ENCODE measurements at regions not wholly inside any gene's neighbourhood (a gene's known extent, or its start where the extent isn't known, plus 50 kb on each side); places are given as distances from the start of the nearest gene placed in this dataset.
A peak's percentile ranks its signal among the peaks of the same experiment; 100 is the strongest.
"Not testable (repeated sequence)": the region's sequence is repeated elsewhere in the genome, so short reads cannot be mapped to it uniquely, and the experiment has no call there.

DNA sequence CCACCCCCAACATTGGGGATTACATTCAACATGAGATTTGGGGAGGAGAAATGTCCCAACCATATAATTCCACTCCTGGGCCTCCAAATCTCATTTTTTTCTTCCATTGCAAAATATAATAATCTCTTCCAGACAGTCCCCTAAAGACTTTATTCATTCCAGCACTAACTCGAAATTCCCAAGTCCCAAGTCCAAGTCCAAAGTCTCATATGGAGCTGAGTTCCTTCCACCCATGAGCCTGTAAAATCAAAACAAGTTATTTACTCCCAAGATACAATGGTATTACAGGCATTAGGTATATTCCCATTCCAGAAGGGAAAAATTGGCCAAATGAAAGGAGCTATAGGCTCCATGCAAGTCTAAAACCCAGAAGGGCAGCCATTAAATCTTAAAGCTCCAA is 56.7 kb downstream of the P2RY1 start:
- DNase-seq = no peak

DNA sequence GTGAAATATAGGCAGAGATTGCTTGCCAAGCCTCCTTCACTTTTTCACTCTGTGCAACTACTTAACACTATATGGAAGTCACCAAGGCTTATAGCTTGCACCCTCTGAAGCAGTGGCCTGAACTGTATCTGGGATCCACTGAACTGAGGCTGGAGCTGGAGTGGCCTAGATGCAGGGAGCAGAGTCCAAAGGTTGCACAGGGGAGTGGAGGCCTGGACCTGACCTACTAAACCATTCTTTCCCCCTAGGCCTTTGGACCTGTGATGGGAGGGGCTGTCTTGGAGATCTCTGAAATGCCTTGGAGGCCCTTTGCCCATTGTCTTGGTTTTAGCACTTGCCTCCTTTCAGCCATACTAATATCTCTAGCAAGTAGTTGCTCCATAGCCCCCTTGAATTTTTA is 57.5 kb downstream of the P2RY1 start:
- no peak for DNase-seq

DNA sequence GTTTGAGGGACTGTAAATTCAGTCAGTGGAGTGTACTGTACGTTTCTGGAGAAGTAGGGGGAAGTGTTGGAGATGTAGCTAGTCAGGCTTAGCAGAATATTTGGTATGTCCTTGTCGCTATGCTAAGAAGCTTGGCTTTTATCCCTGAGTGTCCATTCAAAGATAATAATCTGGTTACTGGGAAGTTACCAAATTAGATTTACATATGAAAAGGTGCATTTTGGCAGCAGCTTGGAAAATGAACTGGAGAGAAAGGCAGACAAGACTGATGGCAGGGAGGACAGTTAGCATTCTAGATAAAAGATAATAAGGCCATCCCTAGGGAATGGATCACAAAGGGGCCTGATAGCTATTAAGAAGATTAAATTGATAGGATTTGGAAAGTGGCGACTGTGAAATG is 58.7 kb downstream of the P2RY1 start:
- no peak for DNase-seq

DNA sequence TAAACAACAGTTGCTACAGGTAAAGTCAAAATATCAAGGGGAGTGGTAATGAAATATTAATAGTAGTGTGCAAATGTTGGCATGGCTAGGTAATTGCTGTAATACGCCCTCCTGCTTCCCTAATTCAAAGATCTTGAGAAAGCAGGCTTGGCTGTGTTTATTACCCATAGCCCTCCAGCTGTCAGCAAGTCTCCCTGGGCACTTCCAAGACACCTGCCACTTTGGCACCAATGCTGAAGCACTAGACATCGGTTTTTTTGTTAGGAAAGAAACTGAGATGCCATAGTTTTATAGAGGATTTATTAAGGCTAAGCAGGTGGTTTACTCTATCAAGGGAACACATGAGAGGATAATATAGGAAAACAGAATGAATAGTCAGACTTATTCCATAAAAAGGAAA is 64.4 kb downstream of the P2RY1 start:
- DNase-seq = no peak

DNA sequence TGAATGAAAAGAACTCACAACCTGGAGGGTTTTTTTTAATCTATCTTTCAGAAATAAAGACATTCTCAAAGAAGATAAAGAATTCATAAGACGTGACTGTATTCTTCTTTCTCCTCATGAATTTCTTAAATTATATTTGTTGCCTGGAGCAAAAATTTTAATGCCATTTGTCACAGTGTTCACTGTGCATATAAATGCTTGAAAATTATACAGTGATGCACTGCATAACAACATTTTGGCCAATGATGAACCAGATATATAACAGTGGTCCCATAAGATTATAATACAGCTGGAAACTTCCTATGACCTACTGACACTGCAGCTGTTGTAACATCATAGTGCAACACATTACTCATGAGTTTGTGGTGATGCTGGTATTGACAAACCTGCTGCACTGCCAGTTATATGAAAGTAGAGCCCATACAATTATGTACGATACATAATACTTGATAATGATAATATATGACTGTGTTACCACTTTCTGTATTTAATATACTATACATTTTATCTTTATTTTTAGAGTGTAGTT is 67.3 kb downstream of the P2RY1 start:
- peak; percentile 71 for DNase-seq

DNA sequence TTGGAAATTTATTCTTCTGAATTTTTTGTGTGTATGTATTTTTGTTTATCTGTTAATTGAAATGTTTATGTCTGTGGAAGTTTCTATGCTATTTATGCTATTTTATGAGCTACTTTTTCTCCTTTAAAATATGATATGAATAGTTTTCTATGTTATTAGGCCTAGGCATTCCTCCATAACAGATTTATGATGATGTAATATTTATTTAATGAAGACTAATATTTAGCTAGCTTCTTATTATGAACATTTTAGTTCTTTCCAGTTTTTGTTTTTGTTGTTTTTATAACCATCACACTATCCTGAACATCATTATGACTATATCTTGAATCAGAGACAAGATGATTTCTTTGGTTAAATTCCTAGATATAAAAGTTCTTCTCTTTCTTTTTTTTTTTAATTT is 70.7 kb downstream of the P2RY1 start:
- DNase-seq = no peak

DNA sequence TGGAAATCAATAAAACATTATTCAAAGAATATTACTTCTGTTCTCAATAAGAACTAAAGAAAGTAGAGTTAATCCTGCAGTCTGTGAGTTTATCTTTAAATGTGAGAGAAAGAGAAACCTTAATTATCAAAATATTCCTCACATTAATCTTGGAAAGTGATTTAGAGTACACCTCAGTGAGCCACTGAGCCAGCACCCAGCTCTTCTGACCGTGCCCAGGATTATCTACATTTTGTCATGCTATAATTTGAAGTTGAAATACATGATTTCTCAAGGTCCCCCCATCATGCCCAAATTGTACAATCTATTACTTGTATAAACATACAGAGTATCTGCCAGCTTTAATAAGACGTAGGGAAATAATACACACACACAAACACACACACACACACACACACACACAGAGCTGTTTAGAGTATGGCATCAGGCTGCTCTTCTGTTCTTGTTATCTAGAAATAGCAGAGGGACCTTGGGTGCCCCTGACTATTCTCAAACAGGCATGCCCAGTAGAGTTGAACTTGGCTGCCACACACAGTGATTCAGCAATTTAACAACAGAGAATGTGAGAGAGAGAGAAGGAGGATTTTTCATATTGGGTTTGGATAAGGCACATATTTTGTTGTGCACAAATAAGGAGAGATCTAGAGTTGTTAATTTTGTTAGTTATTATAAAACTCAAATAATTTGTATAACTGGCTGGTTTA is 74.4 kb downstream of the P2RY1 start:
- no peak for DNase-seq

DNA sequence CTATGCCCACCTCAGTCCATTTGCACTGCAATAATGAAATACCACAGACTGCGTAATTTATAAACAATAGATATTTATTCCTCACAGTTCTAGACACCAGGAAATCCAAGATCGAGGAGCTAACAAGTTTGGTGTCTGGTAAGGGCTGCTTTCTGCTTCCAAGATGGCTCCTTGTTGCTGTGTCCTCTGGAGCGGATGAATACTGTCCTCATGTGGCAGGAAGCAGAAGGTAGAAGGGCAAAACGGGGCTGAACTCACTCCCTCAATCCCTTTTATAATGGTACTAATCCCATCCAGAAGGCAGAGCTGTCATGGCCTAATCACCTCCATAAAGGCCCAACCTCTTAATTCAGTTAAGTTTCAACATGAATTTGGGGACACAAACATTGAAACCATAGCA is 75.3 kb downstream of the P2RY1 start:
- no peak for DNase-seq

DNA sequence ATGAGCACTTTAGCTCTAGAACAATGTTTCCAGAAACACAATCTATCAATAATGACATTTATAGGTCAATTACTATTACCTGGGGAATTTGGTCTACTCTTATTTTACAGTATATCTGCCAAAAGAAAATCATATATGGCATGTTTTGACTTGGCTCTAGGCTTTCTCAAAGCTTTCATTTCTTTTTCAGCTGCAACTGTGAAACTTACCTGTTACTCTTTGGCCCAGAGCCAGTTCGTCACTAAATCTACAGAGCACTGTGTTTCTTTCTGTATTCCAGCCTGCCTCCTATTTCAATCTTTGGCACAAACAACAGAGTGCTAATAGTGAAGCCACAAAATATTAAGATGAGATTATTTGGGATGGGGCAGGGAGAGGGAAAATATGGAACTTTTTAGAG is 76.0 kb downstream of the P2RY1 start:
- DNase-seq = no peak

DNA sequence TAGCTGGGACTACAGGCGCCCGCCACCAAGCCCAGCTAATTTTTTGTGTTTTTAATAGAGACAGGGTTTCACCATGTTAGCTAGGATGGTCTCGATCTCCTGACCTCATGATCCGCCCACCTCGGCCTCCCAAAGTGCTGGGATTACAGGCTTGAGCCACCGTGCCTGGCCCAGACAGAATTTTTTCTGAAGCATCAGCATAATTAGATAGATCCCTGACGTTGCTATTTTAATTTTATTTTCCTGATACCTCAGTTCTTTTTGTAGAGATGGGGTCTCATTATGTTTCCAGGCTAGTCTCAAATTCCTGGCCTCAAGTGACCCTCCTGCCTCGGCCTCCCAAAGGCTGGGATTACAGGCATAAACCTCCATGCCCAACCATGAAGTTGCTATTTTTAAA is 79.8 kb downstream of the P2RY1 start:
- DNase-seq = not testable (repeated sequence)

DNA sequence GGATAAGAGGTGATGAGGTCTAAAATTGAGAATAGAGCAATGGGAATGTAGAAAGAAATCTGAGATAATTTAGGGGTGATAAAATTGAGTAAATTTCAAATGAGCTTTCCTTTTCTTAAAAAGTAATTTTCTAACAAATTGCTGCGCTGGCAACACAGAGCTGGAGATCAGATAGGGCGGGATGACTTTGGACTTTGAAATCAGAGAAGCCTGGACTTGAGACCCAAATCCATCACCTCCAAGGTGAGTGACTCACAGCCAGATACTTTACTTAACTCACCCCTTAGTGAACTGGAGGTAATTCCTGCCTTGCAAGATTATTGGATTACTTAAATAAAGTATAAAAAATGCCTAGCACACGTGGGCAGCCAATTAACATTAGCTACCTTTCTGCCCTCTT is 80.8 kb downstream of the P2RY1 start:
- no peak for DNase-seq

DNA sequence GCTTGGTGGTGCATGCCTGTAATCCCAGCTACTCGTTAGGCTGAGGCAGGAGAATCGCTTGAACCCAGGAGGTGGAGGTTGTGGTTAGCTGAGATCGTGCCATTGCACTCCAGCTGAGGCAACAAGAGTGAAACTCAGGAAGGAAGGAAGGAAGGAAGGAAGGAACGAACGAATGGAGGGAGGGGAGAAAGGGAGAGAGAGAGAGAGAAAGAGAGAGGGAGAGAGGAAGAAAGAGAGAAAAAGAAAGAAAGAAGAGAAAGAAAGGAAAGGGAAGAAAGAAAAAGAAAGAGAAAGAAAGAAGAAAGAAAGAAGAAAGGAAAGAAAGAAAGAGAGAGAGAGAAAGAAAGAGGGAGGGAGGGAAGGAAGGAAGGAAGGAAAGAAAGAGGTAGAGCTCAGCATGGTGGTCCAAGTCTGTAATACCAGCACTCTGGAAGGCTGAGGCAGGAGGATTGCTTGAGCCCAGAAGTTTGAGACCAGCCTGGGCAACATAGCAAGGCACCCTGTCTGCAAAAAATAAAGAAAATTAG is 81.9 kb downstream of the P2RY1 start:
- DNase-seq = no peak

DNA sequence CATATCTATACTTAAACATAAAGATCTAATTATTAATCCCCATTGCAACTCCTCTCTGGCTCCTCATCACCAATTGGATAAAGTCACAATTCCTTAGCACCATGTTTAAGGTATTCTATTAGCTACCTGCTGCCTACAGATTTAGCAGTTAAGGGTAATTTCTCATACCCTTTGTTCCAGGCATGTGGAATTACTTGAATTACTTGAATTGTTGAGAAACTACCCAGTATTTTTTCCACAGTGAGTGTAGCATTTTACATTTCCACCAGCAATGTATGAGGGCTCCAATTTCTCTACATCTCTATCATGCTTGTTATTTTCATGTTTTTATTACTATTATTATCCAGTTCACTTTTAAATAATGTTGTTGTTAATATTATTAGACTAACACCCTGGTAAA is 86.4 kb downstream of the P2RY1 start:
- DNase-seq = no peak

DNA sequence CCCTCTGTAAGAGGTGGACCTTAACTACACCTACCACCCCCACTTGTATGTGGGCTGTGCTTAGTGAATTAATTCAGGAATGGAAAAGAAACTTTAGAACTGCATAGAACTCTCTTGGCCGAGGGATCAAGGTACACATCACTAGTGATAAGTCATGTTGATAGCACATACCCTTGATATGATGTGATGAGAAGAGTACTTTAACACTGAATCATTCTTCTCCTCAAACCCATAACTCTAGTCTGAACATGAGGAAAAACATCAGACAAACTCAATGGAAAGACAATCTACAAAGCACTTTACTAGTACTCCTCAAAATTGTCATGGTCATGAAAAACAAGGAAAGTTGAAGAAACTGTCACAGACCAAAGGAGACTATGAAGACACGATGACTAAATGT is 87.6 kb downstream of the P2RY1 start:
- peak; percentile 1 for DNase-seq

DNA sequence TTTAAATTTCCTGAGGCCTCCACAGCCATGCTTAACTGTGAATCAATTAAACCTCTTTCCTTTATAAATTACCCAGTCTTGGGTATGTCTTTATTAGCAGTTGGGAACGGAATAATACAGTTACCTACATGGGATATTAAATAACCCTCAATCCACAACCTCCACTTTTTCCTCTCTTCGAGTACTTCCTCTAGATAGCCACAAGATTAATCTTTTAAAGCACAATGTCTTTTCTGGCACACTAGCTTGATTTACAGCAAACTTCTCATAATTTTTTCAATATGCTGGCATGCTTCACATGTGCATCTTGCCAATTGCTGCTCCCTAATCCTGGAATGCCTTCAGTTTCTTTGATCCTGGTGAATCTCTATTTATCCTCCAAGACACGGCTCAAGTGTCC is 92.2 kb downstream of the P2RY1 start:
- DNase-seq = no peak

DNA sequence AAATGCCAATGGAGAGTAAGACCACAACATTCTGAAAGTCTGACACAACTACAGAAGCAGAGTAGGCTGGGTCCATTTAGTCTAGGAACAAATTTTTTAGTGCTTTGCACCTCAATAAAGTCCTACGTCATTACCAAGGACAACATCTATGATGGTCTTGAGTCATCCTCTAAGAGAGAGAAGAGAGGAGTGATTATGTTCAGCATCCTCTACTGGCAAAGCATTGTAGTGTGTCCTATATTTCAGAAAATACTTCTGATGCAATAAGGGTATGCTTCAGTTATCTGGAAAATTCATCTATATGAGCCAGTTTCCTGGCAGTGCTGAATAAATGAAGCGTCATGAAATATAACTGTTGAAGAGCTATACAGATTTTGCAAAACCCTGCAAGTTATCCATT is 95.6 kb downstream of the P2RY1 start:
- DNase-seq = no peak

DNA sequence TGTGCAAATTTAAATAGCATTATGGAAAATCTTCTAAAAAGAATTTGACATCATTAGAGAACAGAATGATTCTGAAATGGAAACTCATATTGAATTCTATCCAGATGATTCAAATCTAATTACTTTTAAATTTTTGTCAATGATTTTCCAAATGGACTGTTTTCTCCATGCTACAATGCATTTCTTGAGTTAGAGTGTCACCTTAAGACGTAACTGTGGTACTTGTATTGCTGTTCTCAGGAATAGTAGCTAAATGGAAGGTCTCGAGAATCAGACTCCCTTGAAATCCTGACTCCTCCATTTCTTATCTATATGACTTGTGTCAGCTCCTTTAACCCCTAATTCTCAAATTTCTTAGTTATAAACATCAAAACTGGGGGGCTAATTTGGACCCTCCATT is 102.3 kb downstream of the P2RY1 start:
- DNase-seq = no peak

DNA sequence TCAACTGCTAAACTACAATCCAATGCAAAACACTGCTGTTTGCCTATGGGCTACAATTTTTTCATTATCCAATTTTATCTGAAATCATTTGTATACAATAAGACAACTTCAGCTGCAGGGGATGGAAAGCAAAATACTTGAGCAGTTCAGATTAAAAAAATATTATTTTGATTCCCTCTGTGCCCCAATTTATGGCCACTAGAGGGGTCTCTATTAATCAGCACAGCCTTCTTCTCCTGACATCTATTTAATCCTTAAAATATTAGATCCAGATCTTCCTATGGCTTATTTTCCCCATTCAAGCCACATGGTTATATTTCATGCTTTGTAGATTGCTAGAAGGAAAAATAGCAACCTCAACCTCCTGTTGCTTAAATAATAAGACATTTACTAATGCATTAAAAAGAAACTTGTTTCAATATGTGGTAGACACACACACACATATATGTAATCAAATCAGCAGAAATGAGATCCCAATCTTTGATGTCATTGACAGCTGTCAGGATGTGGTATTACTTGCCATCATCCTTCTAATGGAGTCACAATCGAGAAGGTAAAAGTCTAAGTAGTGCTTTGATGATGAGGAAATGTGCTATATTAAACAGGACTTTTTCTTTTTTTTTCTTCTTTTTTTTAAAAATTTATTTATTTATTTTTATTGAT is 104.2 kb downstream of the P2RY1 start:
- no peak for DNase-seq

DNA sequence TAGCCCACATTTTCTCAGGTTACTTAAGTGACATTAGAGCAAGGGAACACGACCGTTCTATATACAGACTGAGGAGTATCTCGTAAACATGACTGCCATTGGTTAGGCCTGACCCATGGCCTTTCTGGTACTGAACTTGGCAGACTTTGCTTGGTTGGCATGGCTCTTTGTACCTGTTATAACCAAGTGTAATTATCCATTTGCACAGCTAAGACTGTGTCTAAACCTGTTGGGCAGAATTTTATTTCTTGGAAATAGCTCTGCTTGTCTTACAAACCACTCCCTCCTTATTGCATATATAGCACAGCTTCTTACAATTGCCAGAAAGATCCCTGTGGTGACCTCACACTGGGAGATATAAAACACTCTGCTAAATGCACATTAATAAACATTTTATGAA is 106.9 kb downstream of the P2RY1 start:
- no peak for DNase-seq

DNA sequence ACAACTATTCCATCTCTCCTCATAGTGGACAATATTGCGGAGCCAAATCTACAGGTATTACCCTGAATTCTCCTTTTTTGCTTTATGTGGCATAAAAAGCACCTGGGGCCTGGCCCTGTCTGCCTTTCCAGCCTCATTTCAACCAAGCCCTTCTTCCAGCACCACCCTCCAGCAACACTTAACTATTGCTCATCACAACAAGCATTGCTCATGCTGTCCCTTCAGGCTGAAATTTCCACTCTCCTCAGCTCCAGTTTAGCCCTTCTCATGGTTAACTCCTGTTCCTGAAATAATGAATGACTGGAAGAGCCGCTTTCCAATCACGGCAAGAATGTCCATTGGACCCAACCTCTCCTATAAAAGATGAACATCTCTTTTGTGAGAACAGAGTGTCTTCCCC is 107.4 kb downstream of the P2RY1 start:
- DNase-seq = no peak

DNA sequence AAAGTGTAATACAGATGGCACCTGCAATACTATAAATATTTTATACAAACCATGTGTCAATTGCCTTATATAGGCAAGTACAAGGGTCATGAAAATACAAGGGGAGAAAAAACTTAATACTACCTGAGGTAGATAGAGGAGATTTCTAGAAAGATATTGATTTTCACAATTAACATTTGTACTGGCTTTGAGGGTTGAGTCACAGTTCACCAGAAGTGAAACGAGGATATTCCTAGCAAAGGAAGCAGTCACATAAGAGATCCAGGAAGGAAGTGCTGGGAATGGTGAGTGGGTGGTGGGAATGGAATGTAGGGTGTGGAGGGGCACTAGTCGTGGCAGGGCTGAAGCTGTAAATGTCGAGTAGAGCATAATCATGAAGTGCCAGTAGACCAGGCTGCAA is 108.7 kb downstream of the P2RY1 start:
- no peak for DNase-seq

DNA sequence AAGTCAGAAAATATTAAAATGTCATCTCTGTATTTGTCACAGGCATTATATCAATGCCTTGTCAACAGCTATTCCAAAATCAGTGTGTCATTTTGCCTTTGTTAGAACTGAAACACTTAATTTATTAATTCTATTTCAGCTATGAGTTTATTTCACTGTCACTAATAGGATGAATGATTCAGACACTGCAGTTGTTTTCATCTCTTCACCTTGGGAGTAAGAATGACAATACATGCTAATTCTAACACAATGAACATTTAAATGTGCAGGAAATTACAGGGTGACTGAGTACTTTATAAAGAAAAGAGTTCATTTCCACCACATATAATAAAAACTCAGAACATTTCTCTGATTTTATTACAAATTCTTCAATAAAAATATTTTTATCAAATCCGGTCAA is 109.7 kb downstream of the P2RY1 start:
- DNase-seq = no peak

DNA sequence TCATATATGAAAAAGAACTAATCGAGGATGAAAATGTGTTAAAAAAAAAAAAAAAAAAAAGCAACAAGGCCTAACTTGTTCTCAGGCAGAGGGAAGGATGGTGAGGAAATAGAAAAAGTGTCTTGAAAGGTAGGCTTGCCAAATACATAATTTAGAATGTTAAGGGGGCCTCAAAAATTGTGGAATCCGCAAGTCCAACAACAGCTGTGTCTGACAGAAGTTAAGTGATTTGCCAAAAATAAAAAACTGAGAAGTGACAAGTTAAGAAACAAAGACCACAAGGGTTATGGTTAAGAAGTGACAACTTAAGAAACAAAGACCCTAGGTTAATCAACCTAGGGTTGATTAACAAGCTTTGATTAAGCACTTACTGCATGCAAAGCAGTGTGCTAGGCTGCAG is 110.6 kb downstream of the P2RY1 start:
- no peak for DNase-seq

DNA sequence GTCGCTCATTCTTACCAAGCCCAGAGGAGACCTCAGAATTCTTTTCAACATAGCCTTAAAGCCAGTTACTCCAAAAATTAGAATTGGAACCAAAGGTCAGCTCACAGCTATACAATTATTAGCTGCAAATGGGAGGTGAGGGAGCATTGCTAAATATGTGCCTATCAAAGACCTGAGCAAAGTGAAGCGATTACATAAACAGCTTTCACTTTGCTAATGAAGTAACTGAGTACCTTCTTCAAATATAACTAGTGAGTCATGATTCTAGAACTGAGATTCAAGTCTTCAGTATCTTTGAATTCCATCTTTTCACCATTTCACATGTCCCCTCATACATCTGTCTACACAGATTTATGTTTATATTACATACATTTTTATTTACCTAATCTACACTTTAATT is 122.6 kb downstream of the P2RY1 start:
- DNase-seq = no peak

DNA sequence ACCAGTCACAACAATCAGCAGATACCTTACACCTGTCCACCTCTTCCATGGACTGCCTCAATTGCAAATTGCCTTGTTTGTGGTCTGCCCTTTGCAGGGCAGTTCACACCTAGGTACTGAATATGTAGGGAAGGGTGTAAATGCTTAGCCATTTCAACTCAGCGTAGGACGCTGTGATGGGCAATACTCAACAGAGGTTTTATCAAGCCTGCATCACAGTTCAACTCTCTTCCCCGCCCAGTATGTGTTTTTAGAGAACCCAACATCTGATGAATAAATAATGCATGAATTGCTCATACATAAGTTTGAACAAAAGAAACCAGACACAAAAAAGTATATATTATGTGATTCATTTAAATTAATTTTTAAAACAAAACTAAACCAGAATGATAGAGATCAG is 124.4 kb downstream of the P2RY1 start:
- DNase-seq = no peak
